ENCODE measurements at regions not wholly inside any gene's neighbourhood (a gene's known extent, or its start where the extent isn't known, plus 50 kb on each side); places are given as distances from the start of the nearest gene placed in this dataset.

- no peak for DNase-seq (ENCODE audit: extremely low read depth in 1 of 4, low spot score in 3 of 4)
- Histone ChIP-seq H3K9ac (ENCODE audit: insufficient read depth in 1 of 2, low read depth in 2 of 2, low read length in 2 of 2) (no peak overlapping the region), H3K27ac (ENCODE audit: extremely low read depth, low read depth, low read length) (no peak overlapping the region), H3K4me2 (ENCODE audit: insufficient read depth, low read length) (no peak overlapping the region), H4K20me1 (replicated peaks; ENCODE audit: control insufficient read depth, insufficient read depth, low read length) (no peaks in the 10 kb centered on the region), H3K4me3 (no peak overlapping the region), H3K4me1 (replicated peaks in 1 of 2; ENCODE audit: control insufficient read depth in 2 of 2, insufficient read depth in 2 of 2, low read length in 2 of 2) (peaks cover 0 to 2% of the 10 kb centered on the region in 2 experiments; a peak in 1 of 5 replicates), H3K27me3 (ENCODE audit: control insufficient read depth in 2 of 2, insufficient read depth in 2 of 2, low read length in 2 of 2) (peaks cover 0 to 3% of the 10 kb centered on the region in 2 experiments; a peak in 1 of 5 replicates), H2AFZ (ENCODE audit: low read depth, low read length) (no peak overlapping the region), H3K36me3 (ENCODE audit: control insufficient read depth, insufficient read depth, low read length) (no peaks in the 10 kb centered on the region), H3K9me3 (replicated peaks; ENCODE audit: control insufficient read depth, insufficient read depth, low read depth, low read length) (no peaks in the 10 kb centered on the region), H3K79me2 (ENCODE audit: control insufficient read depth, insufficient read depth, low read length) (no peaks in the 10 kb centered on the region), H3K9me1 (ENCODE audit: control insufficient read depth, insufficient read depth, low read length) (no peaks in the 10 kb centered on the region)
- no peak for ATAC-seq
- POLR2A ChIA-PET: no interaction called here
- CTCF ChIA-PET (ENCODE audit: low intra/inter-chr PET ratio): no interaction called here
- no peak for TF ChIP-seq ZNF239 (CRISPR knock-in tag; IDR thresholded peaks at IDR 0.05)
- TF ChIP-seq HLTF (IDR thresholded peaks at IDR 0.05): no peak
- no peak for TF ChIP-seq TCF7L2 (IDR thresholded peaks at IDR 0.05; ENCODE audit: low read depth, low read length)
- no peak for TF ChIP-seq CEBPZ (IDR thresholded peaks at IDR 0.05; ENCODE audit: borderline replicate concordance, low read depth, low read length)
- TF ChIP-seq CHD1 (IDR thresholded peaks at IDR 0.05; ENCODE audit: low read length): no peak
- no peak for TF ChIP-seq CBFA2T2 (conservative IDR thresholded peaks at IDR 0.05)
- TF ChIP-seq MTA1 (IDR thresholded peaks at IDR 0.05; ENCODE audit: borderline replicate concordance): no peak
- TF ChIP-seq MED1 (CRISPR knock-in tag; IDR thresholded peaks at IDR 0.05; ENCODE audit: borderline replicate concordance): no peak
- TF ChIP-seq CHD4 (IDR thresholded peaks at IDR 0.05; ENCODE audit: insufficient read depth, insufficient replicate concordance, low read depth, low read length, poor library complexity, severe bottlenecking): no peak
- no TSS peak for BruUV-seq (replicated peaks)
- intact Hi-C loops (cut with micrococcal nuclease): no loop called here
- in situ Hi-C loops (cut with MboI): no loop called here
- no peak for FAIRE-seq
- WGBS (ENCODE audit: insufficient coverage, low coverage, missing lambda C conversion rate): 38% methylated on average over 1 of the region's 1 CpG
Observed at GRCh38 chr10:118462401-118462800, 120.3 kb upstream of the FAM204A start.

Data from K562 (cell line).